MCF 10A (cell line): ENCODE measurements at regions not wholly inside any gene's neighbourhood (a gene's known extent, or its start where the extent isn't known, plus 50 kb on each side); places are given as distances from the start of the nearest gene placed in this dataset.
A peak's percentile ranks its signal among the peaks of the same experiment; 100 is the strongest.

Experiments
- BruUV-seq: library from RNA; stranded (reverse); fragments of 400-500 nt; replicated peaks from 2 replicates; lab custom pipeline; 2021; lab: Mats Ljungman, UMichigan
- CTCF ChIA-PET: fragments of 300-600 bp; sonication (Branson Sonifier 250); formaldehyde crosslinking; extraction: SDS; loops from one replicate; lab custom pipeline; 2021; ENCODE audit warnings: antibody characterized with exemption, inconsistent platforms; lab: Yijun Ruan, JAX
- POLR2A ChIA-PET: fragments of 300-600, 350-650 bp; sonication (Branson Sonifier 250); formaldehyde crosslinking; extraction: SDS; loops from one replicate; lab custom pipeline; 2020; ENCODE audit warnings: antibody characterized with exemption, inconsistent platforms; lab: Yijun Ruan, JAX
- DNase-seq: peaks from one replicate; pipeline ENCODE4 v3.0.0-alpha.2; 2018; ENCODE audit not compliant: unreplicated experiment
- H3K27ac Mint-ChIP-seq: one replicate; pipeline ENCODE4 v1.8.0; 2022; ENCODE audit warnings: mild to moderate bottlenecking, low read depth, mixed read lengths; ENCODE audit not compliant: unreplicated experiment
- H3K27me3 Mint-ChIP-seq: one replicate; pipeline ENCODE4 v1.8.0; 2022; ENCODE audit warnings: mixed read lengths; ENCODE audit not compliant: insufficient read depth, unreplicated experiment
- H3K36me3 Mint-ChIP-seq: one replicate; pipeline ENCODE4 v1.8.0; 2022; ENCODE audit warnings: mild to moderate bottlenecking, moderate library complexity, mixed read lengths; ENCODE audit not compliant: insufficient read depth, unreplicated experiment
- H3K4me1 Mint-ChIP-seq: one replicate; pipeline ENCODE4 v1.8.0; 2022; ENCODE audit warnings: mixed read lengths; ENCODE audit not compliant: insufficient read depth, unreplicated experiment
- H3K4me3 Mint-ChIP-seq: one replicate; pipeline ENCODE4 v1.8.0; 2022; ENCODE audit warnings: mild to moderate bottlenecking, moderate library complexity, mixed read lengths; ENCODE audit not compliant: unreplicated experiment
- H3K9me3 Mint-ChIP-seq: one replicate; pipeline ENCODE4 v1.8.0; 2022; ENCODE audit warnings: mixed read lengths; ENCODE audit not compliant: unreplicated experiment
- CTCF ChIP-seq: fragments of 200-600 bp; IDR thresholded peaks from one replicate; pipeline ENCODE4 v1.8.0; 2022; ENCODE audit warnings: antibody characterized with exemption, mild to moderate bottlenecking; ENCODE audit not compliant: unreplicated experiment
- intact Hi-C: fragments of 100-400 bp; cut with micrococcal nuclease; formaldehyde crosslinking; loops from 2 replicates; pipeline ENCODE4 v1.14.1; 2022

- peaks cover 3% of the 10 kb centered on the region for H3K4me1 Mint-ChIP-seq
- no peak overlapping the region for H3K27ac Mint-ChIP-seq
- DNase-seq, result no peak
- no peak for TF ChIP-seq CTCF
- no TSS peak for BruUV-seq
- peaks cover 13% of the 10 kb centered on the region for H3K9me3 Mint-ChIP-seq
- ChIA-PET POLR2A (interaction anchor here (0.6 kb wide), 1 partner anchor 27 kb away, joined by 3 read pairs; no protein-coding TSS in a partner anchor), CTCF (no interaction called here)
- H3K36me3 Mint-ChIP-seq, result peaks cover under 1% of the 10 kb centered on the region
- intact Hi-C loops, result no loop called here
- no peaks in the 10 kb centered on the region for H3K27me3 Mint-ChIP-seq
- no peak overlapping the region for H3K4me3 Mint-ChIP-seq
These were observed 161.0 kb upstream of the FGF13 start for GRCh38 chrX:138872537-138872936.

- Mint-ChIP-seq H3K4me1 (no peaks in the 10 kb centered on the region), H3K4me3 (no peak overlapping the region), H3K9me3 (peaks cover 13% of the 10 kb centered on the region), H3K27ac (no peak overlapping the region), H3K36me3 (peaks cover 6% of the 10 kb centered on the region), H3K27me3 (no peaks in the 10 kb centered on the region)
- ChIA-PET POLR2A (no interaction called here), CTCF (interaction anchor here (0.5 to 0.6 kb wide), 2 partner anchors 94 to 690 kb away, joined by 3 read pairs; no protein-coding TSS in a partner anchor)
- DNase-seq, result no peak
- intact Hi-C loops, result no loop called here
- no peak for TF ChIP-seq CTCF
- no TSS peak for BruUV-seq
These were observed 160.2 kb upstream of the FGF13 start for GRCh38 chrX:138871739-138872138.

- peaks cover 7% of the 10 kb centered on the region for H3K9me3 Mint-ChIP-seq
- H3K4me3 Mint-ChIP-seq, result no peak overlapping the region
- TF ChIP-seq CTCF, result no peak
- H3K27me3 Mint-ChIP-seq, result no peaks in the 10 kb centered on the region
- CTCF ChIA-PET, result interaction anchor here (0.6 to 0.9 kb wide), 3 partner anchors 57 to 1997 kb away, joined by 3 to 4 read pairs (median 3); no protein-coding TSS in a partner anchor
- peaks cover 6% of the 10 kb centered on the region for H3K36me3 Mint-ChIP-seq
- POLR2A ChIA-PET, result no interaction called here
- peaks cover 5% of the 10 kb centered on the region for H3K4me1 Mint-ChIP-seq
- peak; percentile 11 for DNase-seq
- H3K27ac Mint-ChIP-seq, result no peak overlapping the region
- no TSS peak for BruUV-seq
- intact Hi-C loops, result no loop called here
These were observed 155.1 kb upstream of the FGF13 start for GRCh38 chrX:138866643-138867042.

- no TSS peak for BruUV-seq
- Mint-ChIP-seq H3K4me3 (no peak overlapping the region), H3K27ac (no peak overlapping the region), H3K36me3 (peaks cover 6% of the 10 kb centered on the region), H3K27me3 (no peaks in the 10 kb centered on the region), H3K9me3 (peaks cover 7% of the 10 kb centered on the region), H3K4me1 (peaks cover 5% of the 10 kb centered on the region)
- ChIA-PET POLR2A (no interaction called here), CTCF (no interaction called here)
- no peak for DNase-seq
- intact Hi-C loops, result no loop called here
- no peak for TF ChIP-seq CTCF
These were observed 153.7 kb upstream of the FGF13 start for GRCh38 chrX:138865093-138865649.
